ENCODE measurements at regions not wholly inside any gene's neighbourhood (a gene's known extent, or its start where the extent isn't known, plus 50 kb on each side); places are given as distances from the start of the nearest gene placed in this dataset.

DNA sequence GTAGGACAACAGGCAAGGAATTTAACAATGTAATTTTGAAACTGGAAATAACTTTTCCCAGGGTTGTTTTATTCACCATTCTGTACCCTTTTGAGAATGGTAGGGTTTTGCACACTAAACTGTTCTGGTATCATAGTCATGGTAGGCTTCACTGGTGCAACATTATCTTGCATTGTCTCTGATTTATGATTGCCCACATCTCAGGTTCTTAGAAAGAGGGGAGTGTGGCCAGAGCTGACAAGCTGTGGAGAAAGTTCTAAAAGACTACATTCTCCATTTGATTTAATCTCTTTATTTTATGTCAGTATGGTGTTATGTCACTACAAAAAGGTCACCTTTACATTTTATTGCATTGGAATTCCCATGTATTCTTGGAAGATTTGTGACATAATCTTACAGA is 447.3 kb downstream of the GRIA2 start:
- no peak for TF ChIP-seq ZNF426 (tag by site-specific recombination; IDR thresholded peaks at IDR 0.05)
- TF ChIP-seq TCF7L2 (IDR thresholded peaks at IDR 0.05; ENCODE audit: borderline replicate concordance, low read depth, low read length), result no peak
- TF ChIP-seq SP7 (tag by site-specific recombination; IDR thresholded peaks at IDR 0.05), result no peak
- TF ChIP-seq SP3 (tag by site-specific recombination; IDR thresholded peaks at IDR 0.05), result no peak
- TF ChIP-seq ZNF138 (tag by site-specific recombination; IDR thresholded peaks at IDR 0.05; ENCODE audit: borderline replicate concordance), result no peak
- no peak for TF ChIP-seq ZNF157 (tag by site-specific recombination; IDR thresholded peaks at IDR 0.05)
- TF ChIP-seq ZNF133 (tag by site-specific recombination; IDR thresholded peaks at IDR 0.05), result no peak
- no peak for TF ChIP-seq ZNF266 (tag by site-specific recombination; IDR thresholded peaks at IDR 0.05; ENCODE audit: low read depth)
- no peak for TF ChIP-seq KLF7 (tag by site-specific recombination; IDR thresholded peaks at IDR 0.05; ENCODE audit: borderline replicate concordance)
- TF ChIP-seq ZNF10 (tag by site-specific recombination; IDR thresholded peaks at IDR 0.05), result no peak
- TF ChIP-seq, protein P1, sequence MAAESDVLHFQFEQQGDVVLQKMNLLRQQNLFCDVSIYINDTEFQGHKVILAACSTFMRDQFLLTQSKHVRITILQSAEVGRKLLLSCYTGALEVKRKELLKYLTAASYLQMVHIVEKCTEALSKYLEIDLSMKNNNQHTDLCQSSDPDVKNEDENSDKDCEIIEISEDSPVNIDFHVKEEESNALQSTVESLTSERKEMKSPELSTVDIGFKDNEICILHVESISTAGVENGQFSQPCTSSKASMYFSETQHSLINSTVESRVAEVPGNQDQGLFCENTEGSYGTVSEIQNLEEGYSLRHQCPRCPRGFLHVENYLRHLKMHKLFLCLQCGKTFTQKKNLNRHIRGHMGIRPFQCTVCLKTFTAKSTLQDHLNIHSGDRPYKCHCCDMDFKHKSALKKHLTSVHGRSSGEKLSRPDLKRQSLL (tag by site-specific recombination; IDR thresholded peaks at IDR 0.05), result no peak
- no peak for TF ChIP-seq GLI4 (tag by site-specific recombination; IDR thresholded peaks at IDR 0.05)
- TF ChIP-seq ZNF560 (tag by site-specific recombination; IDR thresholded peaks at IDR 0.05; ENCODE audit: borderline replicate concordance), result no peak
- TF ChIP-seq ZNF792 (tag by site-specific recombination; IDR thresholded peaks at IDR 0.05), result no peak
- no peak for TF ChIP-seq ZNF571 (tag by site-specific recombination; IDR thresholded peaks at IDR 0.05)
- Histone ChIP-seq H3K4me3 (ENCODE audit: low read depth, low read length) (no peak overlapping the region), H3K27ac (ENCODE audit: extremely low read depth, low read depth, low read length) (no peak overlapping the region), H3K9me3 (ENCODE audit: control insufficient read depth, insufficient read depth, low read depth, low read length) (no peaks in the 10 kb centered on the region), H3K4me1 (ENCODE audit: control insufficient read depth, insufficient read depth, low read length) (no peaks in the 10 kb centered on the region), H3K36me3 (ENCODE audit: control insufficient read depth in 2 of 2, insufficient read depth in 1 of 2, low read length in 2 of 2) (no peaks in the 10 kb centered on the region)
- ChIA-PET CTCF (no interaction called here), POLR2A (no interaction called here)

DNA sequence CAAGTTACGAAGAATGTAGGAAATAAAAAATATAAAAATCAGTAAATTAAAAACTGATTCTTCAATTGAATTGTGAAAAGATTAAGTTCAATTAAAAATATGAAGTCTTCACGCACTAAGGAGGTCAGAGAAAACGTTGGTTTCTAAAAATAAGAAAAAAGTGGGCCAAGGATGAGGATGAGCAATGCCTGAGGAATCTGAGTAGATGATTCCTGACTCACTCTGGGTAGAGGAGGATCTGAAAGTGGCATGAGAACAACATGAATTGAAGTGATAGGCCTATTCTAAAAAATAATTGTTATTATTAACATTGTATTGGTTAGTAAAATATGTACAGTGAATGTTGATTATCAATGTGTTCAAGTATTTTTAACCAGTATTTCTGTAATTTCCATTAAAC is 444.2 kb downstream of the GRIA2 start:
- ChIA-PET CTCF (no interaction called here), POLR2A (no interaction called here)
- TF ChIP-seq ZNF248 (tag by site-specific recombination; IDR thresholded peaks at IDR 0.05) (no peak), ZSCAN16 (tag by site-specific recombination; IDR thresholded peaks at IDR 0.05) (no peak), ZNF785 (tag by site-specific recombination; IDR thresholded peaks at IDR 0.05) (no peak), MEIS1 (CRISPR knock-in tag; IDR thresholded peaks at IDR 0.05; ENCODE audit: borderline replicate concordance) (no peak), ZNF146 (tag by site-specific recombination; IDR thresholded peaks at IDR 0.05) (no peak), ZXDB (tag by site-specific recombination; IDR thresholded peaks at IDR 0.05) (no peak), ZNF664 (tag by site-specific recombination; IDR thresholded peaks at IDR 0.05) (no peak), ZNF423 (tag by site-specific recombination; IDR thresholded peaks at IDR 0.05) (no peak)
- TF ChIP-seq, protein P2, sequence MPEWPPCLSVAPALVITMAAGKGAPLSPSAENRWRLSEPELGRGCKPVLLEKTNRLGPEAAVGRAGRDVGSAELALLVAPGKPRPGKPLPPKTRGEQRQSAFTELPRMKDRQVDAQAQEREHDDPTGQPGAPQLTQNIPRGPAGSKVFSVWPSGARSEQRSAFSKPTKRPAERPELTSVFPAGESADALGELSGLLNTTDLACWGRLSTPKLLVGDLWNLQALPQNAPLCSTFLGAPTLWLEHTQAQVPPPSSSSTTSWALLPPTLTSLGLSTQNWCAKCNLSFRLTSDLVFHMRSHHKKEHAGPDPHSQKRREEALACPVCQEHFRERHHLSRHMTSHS (tag by site-specific recombination; IDR thresholded peaks at IDR 0.05), result no peak
- TF ChIP-seq, protein P3, sequence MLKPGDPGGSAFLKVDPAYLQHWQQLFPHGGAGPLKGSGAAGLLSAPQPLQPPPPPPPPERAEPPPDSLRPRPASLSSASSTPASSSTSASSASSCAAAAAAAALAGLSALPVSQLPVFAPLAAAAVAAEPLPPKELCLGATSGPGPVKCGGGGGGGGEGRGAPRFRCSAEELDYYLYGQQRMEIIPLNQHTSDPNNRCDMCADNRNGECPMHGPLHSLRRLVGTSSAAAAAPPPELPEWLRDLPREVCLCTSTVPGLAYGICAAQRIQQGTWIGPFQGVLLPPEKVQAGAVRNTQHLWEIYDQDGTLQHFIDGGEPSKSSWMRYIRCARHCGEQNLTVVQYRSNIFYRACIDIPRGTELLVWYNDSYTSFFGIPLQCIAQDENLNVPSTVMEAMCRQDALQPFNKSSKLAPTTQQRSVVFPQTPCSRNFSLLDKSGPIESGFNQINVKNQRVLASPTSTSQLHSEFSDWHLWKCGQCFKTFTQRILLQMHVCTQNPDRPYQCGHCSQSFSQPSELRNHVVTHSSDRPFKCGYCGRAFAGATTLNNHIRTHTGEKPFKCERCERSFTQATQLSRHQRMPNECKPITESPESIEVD (tag by site-specific recombination; IDR thresholded peaks at IDR 0.05), result no peak
- TF ChIP-seq, protein P4, sequence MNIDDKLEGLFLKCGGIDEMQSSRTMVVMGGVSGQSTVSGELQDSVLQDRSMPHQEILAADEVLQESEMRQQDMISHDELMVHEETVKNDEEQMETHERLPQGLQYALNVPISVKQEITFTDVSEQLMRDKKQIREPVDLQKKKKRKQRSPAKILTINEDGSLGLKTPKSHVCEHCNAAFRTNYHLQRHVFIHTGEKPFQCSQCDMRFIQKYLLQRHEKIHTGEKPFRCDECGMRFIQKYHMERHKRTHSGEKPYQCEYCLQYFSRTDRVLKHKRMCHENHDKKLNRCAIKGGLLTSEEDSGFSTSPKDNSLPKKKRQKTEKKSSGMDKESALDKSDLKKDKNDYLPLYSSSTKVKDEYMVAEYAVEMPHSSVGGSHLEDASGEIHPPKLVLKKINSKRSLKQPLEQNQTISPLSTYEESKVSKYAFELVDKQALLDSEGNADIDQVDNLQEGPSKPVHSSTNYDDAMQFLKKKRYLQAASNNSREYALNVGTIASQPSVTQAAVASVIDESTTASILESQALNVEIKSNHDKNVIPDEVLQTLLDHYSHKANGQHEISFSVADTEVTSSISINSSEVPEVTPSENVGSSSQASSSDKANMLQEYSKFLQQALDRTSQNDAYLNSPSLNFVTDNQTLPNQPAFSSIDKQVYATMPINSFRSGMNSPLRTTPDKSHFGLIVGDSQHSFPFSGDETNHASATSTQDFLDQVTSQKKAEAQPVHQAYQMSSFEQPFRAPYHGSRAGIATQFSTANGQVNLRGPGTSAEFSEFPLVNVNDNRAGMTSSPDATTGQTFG (tag by site-specific recombination; IDR thresholded peaks at IDR 0.05; ENCODE audit: borderline replicate concordance), result no peak
- TF ChIP-seq, protein P5, sequence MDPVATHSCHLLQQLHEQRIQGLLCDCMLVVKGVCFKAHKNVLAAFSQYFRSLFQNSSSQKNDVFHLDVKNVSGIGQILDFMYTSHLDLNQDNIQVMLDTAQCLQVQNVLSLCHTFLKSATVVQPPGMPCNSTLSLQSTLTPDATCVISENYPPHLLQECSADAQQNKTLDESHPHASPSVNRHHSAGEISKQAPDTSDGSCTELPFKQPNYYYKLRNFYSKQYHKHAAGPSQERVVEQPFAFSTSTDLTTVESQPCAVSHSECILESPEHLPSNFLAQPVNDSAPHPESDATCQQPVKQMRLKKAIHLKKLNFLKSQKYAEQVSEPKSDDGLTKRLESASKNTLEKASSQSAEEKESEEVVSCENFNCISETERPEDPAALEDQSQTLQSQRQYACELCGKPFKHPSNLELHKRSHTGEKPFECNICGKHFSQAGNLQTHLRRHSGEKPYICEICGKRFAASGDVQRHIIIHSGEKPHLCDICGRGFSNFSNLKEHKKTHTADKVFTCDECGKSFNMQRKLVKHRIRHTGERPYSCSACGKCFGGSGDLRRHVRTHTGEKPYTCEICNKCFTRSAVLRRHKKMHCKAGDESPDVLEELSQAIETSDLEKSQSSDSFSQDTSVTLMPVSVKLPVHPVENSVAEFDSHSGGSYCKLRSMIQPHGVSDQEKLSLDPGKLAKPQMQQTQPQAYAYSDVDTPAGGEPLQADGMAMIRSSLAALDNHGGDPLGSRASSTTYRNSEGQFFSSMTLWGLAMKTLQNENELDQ (tag by site-specific recombination; IDR thresholded peaks at IDR 0.05; ENCODE audit: low read depth), result no peak
- TF ChIP-seq, protein P6, sequence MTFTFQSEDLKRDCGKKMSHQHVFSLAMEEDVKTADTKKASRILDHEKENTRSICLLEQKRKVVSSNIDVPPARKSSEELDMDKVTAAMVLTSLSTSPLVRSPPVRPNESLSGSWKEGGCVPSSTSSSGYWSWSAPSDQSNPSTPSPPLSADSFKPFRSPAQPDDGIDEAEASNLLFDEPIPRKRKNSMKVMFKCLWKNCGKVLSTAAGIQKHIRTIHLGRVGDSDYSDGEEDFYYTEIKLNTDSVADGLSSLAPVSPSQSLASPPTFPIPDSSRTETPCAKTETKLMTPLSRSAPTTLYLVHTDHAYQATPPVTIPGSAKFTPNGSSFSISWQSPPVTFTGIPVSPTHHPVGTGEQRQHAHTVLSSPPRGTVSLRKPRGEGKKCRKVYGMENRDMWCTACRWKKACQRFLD (tag by site-specific recombination; IDR thresholded peaks at IDR 0.05), result no peak

More for the DNA sequence above, 444.2 kb downstream of the GRIA2 start:
- Histone ChIP-seq H3K36me3 (ENCODE audit: control insufficient read depth in 2 of 2, insufficient read depth in 1 of 2, low read length in 2 of 2) (no peaks in the 10 kb centered on the region), H3K27ac (ENCODE audit: extremely low read depth, low read depth, low read length) (no peak overlapping the region), H3K9me3 (ENCODE audit: control insufficient read depth, insufficient read depth, low read depth, low read length) (no peaks in the 10 kb centered on the region), H3K4me1 (ENCODE audit: control insufficient read depth, insufficient read depth, low read length) (no peaks in the 10 kb centered on the region), H3K4me3 (ENCODE audit: low read depth, low read length) (no peak overlapping the region)
